ENCODE measurements at regions not wholly inside any gene's neighbourhood (a gene's known extent, or its start where the extent isn't known, plus 50 kb on each side); places are given as distances from the start of the nearest gene placed in this dataset.

- no peaks in the 10 kb centered on the region for H3K4me1 ChIP-seq (ENCODE audit: control insufficient read depth, extremely low read depth, insufficient read depth, low read length)
- dilution Hi-C loops (cut with MboI; ENCODE audit: extremely low pct_ligation_motif_present, low sequenced_read_pairs), result no loop called here
- FAIRE-seq (no peak), DNase-seq (ENCODE audit: low read depth, low spot score) (no peak)
- TF ChIP-seq EZH2 (IDR thresholded peaks at IDR 0.05; ENCODE audit: low read length), result no peak
- no peak for TF ChIP-seq CTCF (optimal IDR thresholded peaks at IDR 0.05 in 1 of 3, IDR thresholded peaks at IDR 0.05 in 1 of 3, conservative IDR thresholded peaks at IDR 0.05 in 1 of 3; ENCODE audit: extremely low read depth in 1 of 3, insufficient read depth in 2 of 3, low read length in 3 of 3)
- no peak overlapping the region for H3K9ac ChIP-seq (ENCODE audit: control insufficient read depth, extremely low read depth, insufficient read depth, low read length)
- H3K4me3 ChIP-seq (ENCODE audit: control insufficient read depth in 2 of 3, extremely low read depth in 1 of 3, insufficient read depth in 2 of 3, low read depth in 1 of 3, low read length in 3 of 3), result no peak overlapping the region
- no peaks in the 10 kb centered on the region for H3K27me3 ChIP-seq (ENCODE audit: control insufficient read depth, extremely low read depth, insufficient read depth, low read length)
- H4K20me1 ChIP-seq (ENCODE audit: control insufficient read depth, extremely low read depth, insufficient read depth, low read length), result no peaks in the 10 kb centered on the region
- H3K9me3 ChIP-seq (ENCODE audit: control insufficient read depth, low read depth, low read length), result no peaks in the 10 kb centered on the region
- H3K36me3 ChIP-seq (ENCODE audit: control insufficient read depth in 2 of 2, extremely low read depth in 1 of 2, insufficient read depth in 2 of 2, low read length in 2 of 2), result no peaks in the 10 kb centered on the region
- H3K27ac ChIP-seq (ENCODE audit: control insufficient read depth, insufficient read depth, low read length), result no peak overlapping the region
- H2AFZ ChIP-seq (ENCODE audit: control insufficient read depth, low read length), result no peak overlapping the region
- H3K4me2 ChIP-seq (ENCODE audit: control insufficient read depth, extremely low read depth, insufficient read depth, low read depth, low read length), result no peak overlapping the region
- H3K79me2 ChIP-seq (ENCODE audit: control insufficient read depth, insufficient read depth, low read length), result no peaks in the 10 kb centered on the region
- no peaks in the 10 kb centered on the region for H3K9me1 ChIP-seq (ENCODE audit: control insufficient read depth, extremely low read depth, insufficient read depth, low read length)
Measured at GRCh38 chr5:104626122-104626521, 1063.5 kb upstream of the NUDT12 start.

- Histone ChIP-seq H3K4me3 (ENCODE audit: control insufficient read depth in 2 of 3, extremely low read depth in 1 of 3, insufficient read depth in 2 of 3, low read depth in 1 of 3, low read length in 3 of 3) (no peak overlapping the region), H3K9me1 (ENCODE audit: control insufficient read depth, extremely low read depth, insufficient read depth, low read length) (no peaks in the 10 kb centered on the region), H3K79me2 (ENCODE audit: control insufficient read depth, insufficient read depth, low read length) (no peaks in the 10 kb centered on the region), H4K20me1 (ENCODE audit: control insufficient read depth, extremely low read depth, insufficient read depth, low read length) (no peaks in the 10 kb centered on the region), H2AFZ (ENCODE audit: control insufficient read depth, low read length) (no peak overlapping the region), H3K27me3 (ENCODE audit: control insufficient read depth, extremely low read depth, insufficient read depth, low read length) (no peaks in the 10 kb centered on the region), H3K9me3 (ENCODE audit: control insufficient read depth, low read depth, low read length) (no peaks in the 10 kb centered on the region), H3K27ac (ENCODE audit: control insufficient read depth, insufficient read depth, low read length) (no peak overlapping the region), H3K36me3 (ENCODE audit: control insufficient read depth in 2 of 2, extremely low read depth in 1 of 2, insufficient read depth in 2 of 2, low read length in 2 of 2) (no peaks in the 10 kb centered on the region), H3K9ac (ENCODE audit: control insufficient read depth, extremely low read depth, insufficient read depth, low read length) (no peak overlapping the region), H3K4me2 (ENCODE audit: control insufficient read depth, extremely low read depth, insufficient read depth, low read depth, low read length) (no peak overlapping the region), H3K4me1 (ENCODE audit: control insufficient read depth, extremely low read depth, insufficient read depth, low read length) (no peaks in the 10 kb centered on the region)
- dilution Hi-C loops (cut with MboI; ENCODE audit: extremely low pct_ligation_motif_present, low sequenced_read_pairs), result no loop called here
- TF ChIP-seq EZH2 (IDR thresholded peaks at IDR 0.05; ENCODE audit: low read length), result no peak
- no peak for TF ChIP-seq CTCF (optimal IDR thresholded peaks at IDR 0.05 in 1 of 3, IDR thresholded peaks at IDR 0.05 in 1 of 3, conservative IDR thresholded peaks at IDR 0.05 in 1 of 3; ENCODE audit: extremely low read depth in 1 of 3, insufficient read depth in 2 of 3, low read length in 3 of 3)
- DNase-seq (ENCODE audit: low read depth, low spot score) (no peak), FAIRE-seq (no peak)
Measured at GRCh38 chr5:104612005-104612404, 1049.4 kb upstream of the NUDT12 start.
